CD4-positive, CD25-positive, alpha-beta regulatory T cell (primary cell): ENCODE measurements at regions not wholly inside any gene's neighbourhood (a gene's known extent, or its start where the extent isn't known, plus 50 kb on each side); places are given as distances from the start of the nearest gene placed in this dataset.
"Not testable (repeated sequence)": the region's sequence is repeated elsewhere in the genome, so short reads cannot be mapped to it uniquely, and the experiment has no call there.

Experiments
- ATAC-seq, 2 donors: fragments of 150-1000 bp; cut with Tn5 transposase; one replicate each; pipeline ENCODE4 v1.10.0; 2021; ENCODE audit warnings: low read depth in 2 of 2, moderate number of reproducible peaks in 2 of 2, moderate library complexity in 1 of 2
- DNase-seq, 3 donors: peaks; one replicate each; pipeline versions ENCODE4 v3.0.0 to v3.0.0-alpha.2; 2012 to 2022; ENCODE audit warnings: mixed read lengths in 1 of 3
- H3K27ac ChIP-seq: one replicate; pipeline ENCODE4 v1.7.0; 2013; ENCODE audit warnings: mild to moderate bottlenecking, low read length; ENCODE audit not compliant: insufficient read depth, poor library complexity, severe bottlenecking
- H3K27me3 ChIP-seq: one replicate; pipeline ENCODE4 v1.7.0; 2013; ENCODE audit warnings: low read length; ENCODE audit not compliant: control insufficient read depth, insufficient read depth
- H3K36me3 ChIP-seq: one replicate; pipeline ENCODE4 v1.7.0; 2013; ENCODE audit warnings: mild to moderate bottlenecking, low read length, moderate library complexity; ENCODE audit not compliant: control insufficient read depth, insufficient read depth
- H3K4me1 ChIP-seq: 2 replicates; pipeline ENCODE4 v1.7.0; 2013; ENCODE audit warnings: mild to moderate bottlenecking, low read length; ENCODE audit not compliant: insufficient read depth, control insufficient read depth, poor library complexity, severe bottlenecking
- H3K4me3 ChIP-seq: one replicate; pipeline ENCODE4 v1.7.0; 2013; ENCODE audit warnings: low read depth, mild to moderate bottlenecking, low read length, moderate library complexity
- H3K9me3 ChIP-seq, 2 experiments: 1 replicate in 1 of 2; 2 replicates in 1 of 2; pipeline ENCODE4 v1.7.0; 2013; ENCODE audit warnings: low read length in 2 of 2, mild to moderate bottlenecking in 1 of 2, moderate library complexity in 1 of 2; ENCODE audit not compliant: control insufficient read depth in 2 of 2
- H3K27ac Mint-ChIP-seq, 3 donors: one replicate each; pipeline ENCODE4 v1.8.0; 2020 to 2022; ENCODE audit warnings: mild to moderate bottlenecking in 3 of 3, mixed read lengths in 3 of 3, moderate library complexity in 2 of 3
- H3K27me3 Mint-ChIP-seq: one replicate; pipeline ENCODE4 v1.8.0; 2022; ENCODE audit warnings: mild to moderate bottlenecking, mixed read lengths
- H3K36me3 Mint-ChIP-seq: one replicate; pipeline ENCODE4 v1.8.0; 2020; ENCODE audit warnings: mixed read lengths
- H3K4me1 Mint-ChIP-seq, 4 donors: one replicate each; pipeline ENCODE4 v1.8.0; 2020 to 2022; ENCODE audit warnings: mixed read lengths in 4 of 4, mild to moderate bottlenecking in 1 of 4
- H3K4me3 Mint-ChIP-seq, 4 donors: one replicate each; pipeline ENCODE4 v1.8.0; 2020 to 2022; ENCODE audit warnings: mild to moderate bottlenecking in 4 of 4, mixed read lengths in 4 of 4, moderate library complexity in 3 of 4
- H3K9me3 Mint-ChIP-seq, 7 donors: one replicate each; pipeline ENCODE4 v1.8.0; 2020 to 2022; ENCODE audit warnings: mixed read lengths in 7 of 7, mild to moderate bottlenecking in 3 of 7, moderate library complexity in 2 of 7

DNA sequence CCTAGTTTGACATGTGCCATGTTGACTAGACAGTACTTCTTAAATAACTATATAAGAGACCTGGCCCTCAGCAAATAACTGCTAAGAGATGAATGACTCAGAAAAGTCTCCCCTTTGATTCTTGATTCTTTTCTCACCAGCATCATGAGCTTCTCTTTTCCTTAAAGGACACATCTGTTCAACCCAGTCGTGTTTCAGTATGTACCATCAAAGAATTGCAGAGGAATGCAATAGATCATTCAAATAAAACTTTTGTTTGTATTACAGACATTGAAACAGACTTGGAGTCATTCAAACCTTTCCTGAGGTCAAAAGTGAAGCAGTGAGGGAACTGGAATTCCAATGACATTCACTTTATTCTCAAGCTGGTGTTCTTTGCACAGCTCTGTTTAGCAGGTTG, 598.3 kb upstream of the GHITM start:
- peaks cover 0 to 11% (median 1%) of the 10 kb centered on the region in 7 donors for H3K9me3 Mint-ChIP-seq
- H3K36me3 Mint-ChIP-seq, result no peaks in the 10 kb centered on the region
- no peak overlapping the region for H3K4me3 Mint-ChIP-seq

DNA sequence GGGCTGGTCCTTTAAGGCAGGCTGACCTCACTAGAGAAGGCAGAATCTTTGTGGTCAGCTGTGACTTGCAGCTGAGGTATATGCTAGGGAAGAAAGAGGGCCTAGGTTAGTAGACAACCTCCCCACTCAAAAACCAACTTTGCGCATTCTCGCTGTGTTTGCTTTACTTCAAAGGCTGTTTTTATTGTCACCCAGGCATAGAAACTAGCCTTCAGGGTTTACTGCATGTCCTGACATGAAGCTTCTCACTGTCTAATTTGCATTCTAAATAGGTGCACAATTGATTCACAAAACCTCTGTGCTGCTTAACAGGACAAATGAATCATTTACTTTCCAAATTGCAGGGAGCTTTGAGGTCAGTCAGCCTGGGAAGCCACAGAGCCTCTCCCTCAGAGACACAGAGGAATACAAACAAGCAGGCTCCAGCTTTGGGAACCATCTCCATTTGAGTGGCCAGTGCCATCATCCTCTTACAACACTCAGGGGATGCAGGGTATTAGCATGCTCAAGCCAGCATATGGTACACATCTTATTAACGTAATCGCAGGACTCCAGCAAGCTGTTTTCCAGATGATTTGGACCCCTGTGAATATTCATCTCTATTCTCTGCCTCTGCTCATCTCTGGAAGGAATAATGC, 596.4 kb upstream of the GHITM start:
- Mint-ChIP-seq H3K4me3 (no peak overlapping the region), H3K36me3 (no peaks in the 10 kb centered on the region), H3K9me3 (peaks cover 0 to 8% (median 2%) of the 10 kb centered on the region in 7 donors), H3K4me1 (no peaks in the 10 kb centered on the region), H3K27me3 (no peaks in the 10 kb centered on the region), H3K27ac (no peak overlapping the region)
- H3K27me3 ChIP-seq, result no peaks in the 10 kb centered on the region
- DNase-seq (no peak), ATAC-seq (no peak)
- H3K27ac ChIP-seq, result no peak overlapping the region
- no peak overlapping the region for H3K4me3 ChIP-seq
- H3K36me3 ChIP-seq, result no peaks in the 10 kb centered on the region
- H3K9me3 ChIP-seq, result no peaks in the 10 kb centered on the region
- no peaks in the 10 kb centered on the region for H3K4me1 ChIP-seq

More for the DNA sequence above, 598.3 kb upstream of the GHITM start:
- Mint-ChIP-seq H3K27ac (no peak overlapping the region), H3K27me3 (no peaks in the 10 kb centered on the region), H3K4me1 (no peaks in the 10 kb centered on the region)
- Histone ChIP-seq H3K27me3 (no peaks in the 10 kb centered on the region), H3K36me3 (no peaks in the 10 kb centered on the region), H3K4me1 (no peaks in the 10 kb centered on the region), H3K9me3 (no peaks in the 10 kb centered on the region), H3K4me3 (no peak overlapping the region), H3K27ac (no peak overlapping the region)
- no peak for ATAC-seq
- DNase-seq, result no peak

DNA sequence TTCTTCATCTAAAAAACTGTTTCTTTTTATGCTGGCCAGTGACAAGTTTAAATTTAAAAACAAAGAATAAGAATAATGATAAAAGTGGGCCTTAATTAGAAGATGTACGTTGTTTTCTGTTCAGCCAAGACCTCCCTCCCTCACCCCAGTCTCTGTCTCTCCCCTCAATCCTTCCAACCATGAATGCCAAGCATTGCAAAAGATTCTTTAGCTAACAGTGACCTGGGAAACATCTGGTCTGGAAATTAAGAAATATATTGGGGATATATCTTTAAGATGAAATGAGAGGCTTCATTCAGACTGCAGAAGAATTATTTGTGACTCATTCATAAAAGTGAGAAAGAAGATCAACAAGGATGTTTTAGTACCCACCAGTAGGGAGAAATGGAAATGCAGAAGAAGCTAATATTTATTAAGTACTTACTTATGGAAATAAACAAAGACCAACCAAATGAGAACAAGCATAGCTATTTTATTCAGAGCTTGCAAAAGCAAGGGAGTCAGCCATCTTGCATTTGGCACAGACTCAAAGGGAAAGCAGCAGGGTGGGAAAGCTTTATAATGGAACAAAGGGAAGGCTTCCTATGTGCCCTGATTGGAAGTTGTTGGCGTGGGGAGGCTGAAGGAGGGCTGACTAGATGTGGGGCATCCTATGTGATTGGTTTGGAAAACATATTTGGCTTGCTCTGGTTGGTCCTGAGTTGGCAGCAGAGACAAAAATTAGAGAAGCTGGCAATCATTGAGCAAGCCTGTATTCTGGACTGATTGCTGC, 595.4 kb upstream of the GHITM start:
- Histone ChIP-seq H3K27ac (no peak overlapping the region), H3K36me3 (no peaks in the 10 kb centered on the region), H3K4me1 (no peaks in the 10 kb centered on the region), H3K27me3 (no peaks in the 10 kb centered on the region), H3K9me3 (no peaks in the 10 kb centered on the region), H3K4me3 (no peak overlapping the region)
- H3K36me3 Mint-ChIP-seq, result no peaks in the 10 kb centered on the region
- no peak overlapping the region for H3K27ac Mint-ChIP-seq
- H3K4me1 Mint-ChIP-seq, result no peaks in the 10 kb centered on the region
- no peak overlapping the region for H3K4me3 Mint-ChIP-seq
- no peaks in the 10 kb centered on the region for H3K27me3 Mint-ChIP-seq
- no peak for DNase-seq
- no peak for ATAC-seq
- H3K9me3 Mint-ChIP-seq, result peaks cover 0 to 8% (median 2%) of the 10 kb centered on the region in 7 donors

DNA sequence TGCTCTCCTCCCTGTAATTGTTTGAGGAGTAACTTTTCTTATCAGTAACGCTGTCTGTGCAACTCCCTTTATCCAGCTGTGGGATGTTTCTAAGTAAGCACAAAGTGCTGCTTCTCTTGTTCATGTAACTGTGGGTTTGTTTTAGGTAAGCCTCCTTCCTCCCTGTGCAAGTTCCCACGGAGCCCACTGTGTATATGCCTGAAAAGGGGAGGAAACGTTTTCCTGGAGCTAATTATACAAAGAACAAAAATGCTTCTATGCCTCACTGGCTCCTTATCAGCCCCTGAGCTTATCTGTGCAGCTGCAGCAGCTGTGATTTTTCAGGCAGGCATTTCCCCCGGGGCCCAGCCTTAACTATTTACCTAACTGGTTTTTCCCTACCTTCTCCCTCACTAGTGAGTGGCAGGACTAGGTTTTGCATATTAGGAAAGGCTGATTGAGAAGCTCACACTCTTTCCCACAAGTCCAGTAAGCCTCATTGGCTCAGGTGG, 593.4 kb upstream of the GHITM start:
- H3K27me3 Mint-ChIP-seq, result no peaks in the 10 kb centered on the region
- Histone ChIP-seq H3K9me3 (no peaks in the 10 kb centered on the region), H3K27ac (no peak overlapping the region), H3K36me3 (no peaks in the 10 kb centered on the region), H3K27me3 (no peaks in the 10 kb centered on the region), H3K4me1 (no peaks in the 10 kb centered on the region), H3K4me3 (no peak overlapping the region)
- H3K4me1 Mint-ChIP-seq, result no peaks in the 10 kb centered on the region
- no peak overlapping the region for H3K4me3 Mint-ChIP-seq
- ATAC-seq (no peak), DNase-seq (no peak)
- no peak overlapping the region for H3K27ac Mint-ChIP-seq
- peaks cover 0 to 10% (median 2%) of the 10 kb centered on the region in 7 donors for H3K9me3 Mint-ChIP-seq
- H3K36me3 Mint-ChIP-seq, result no peaks in the 10 kb centered on the region

DNA sequence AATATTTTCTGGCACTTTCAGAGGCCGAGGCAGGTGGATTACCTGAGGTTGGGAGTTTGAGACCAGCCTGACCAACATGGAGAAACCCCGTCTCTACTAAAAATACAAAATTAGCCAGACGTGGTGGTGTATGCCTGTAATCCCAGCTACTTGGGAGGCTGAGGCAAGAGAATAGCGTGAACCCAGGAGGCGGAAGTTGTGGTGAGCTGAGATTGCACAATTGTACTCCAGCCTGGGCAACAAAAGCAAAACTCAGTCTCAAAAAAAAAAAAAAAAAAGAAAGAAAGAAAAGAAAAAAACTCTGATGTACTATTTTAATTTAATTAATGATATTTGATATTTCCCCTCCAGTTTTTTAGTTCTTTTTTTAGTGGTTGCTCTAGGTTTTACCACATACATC, 588.1 kb upstream of the GHITM start:
- not testable (repeated sequence) for H3K36me3 ChIP-seq, H3K27ac Mint-ChIP-seq, H3K9me3 Mint-ChIP-seq, DNase-seq, H3K27me3 ChIP-seq, H3K4me3 Mint-ChIP-seq, H3K4me3 ChIP-seq, H3K27ac ChIP-seq, H3K4me1 ChIP-seq, H3K4me1 Mint-ChIP-seq, H3K27me3 Mint-ChIP-seq, H3K36me3 Mint-ChIP-seq, H3K9me3 ChIP-seq, ATAC-seq

DNA sequence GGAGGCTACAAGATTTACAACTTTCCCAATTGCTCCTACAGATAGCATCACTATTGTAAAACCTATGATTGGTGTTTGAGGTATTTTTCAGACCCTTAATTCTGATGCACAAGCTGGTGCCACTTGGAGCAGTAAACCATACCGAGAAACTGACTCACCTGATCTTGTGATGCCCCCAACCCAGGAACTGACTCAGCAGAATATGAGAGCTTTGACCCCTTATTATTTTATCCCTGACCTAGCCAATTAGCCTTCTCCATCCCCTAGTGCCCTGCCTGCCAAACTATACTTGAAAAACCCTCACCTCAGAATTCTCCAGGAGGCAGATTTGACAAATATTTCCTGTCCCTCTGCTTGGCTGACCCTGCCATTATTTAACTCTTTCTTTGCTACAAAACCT, 585.9 kb upstream of the GHITM start:
- no peak for ATAC-seq
- no peaks in the 10 kb centered on the region for H3K4me1 ChIP-seq
- peaks cover 3 to 10% (median 4%) of the 10 kb centered on the region in 7 donors for H3K9me3 Mint-ChIP-seq
- no peak for DNase-seq
- H3K27me3 ChIP-seq, result no peaks in the 10 kb centered on the region
- no peak overlapping the region for H3K4me3 ChIP-seq
- H3K9me3 ChIP-seq, result no peaks in the 10 kb centered on the region
- H3K36me3 ChIP-seq, result no peaks in the 10 kb centered on the region
- H3K4me1 Mint-ChIP-seq, result no peaks in the 10 kb centered on the region
- H3K4me3 Mint-ChIP-seq, result no peak overlapping the region
- H3K27ac ChIP-seq, result no peak overlapping the region
- no peaks in the 10 kb centered on the region for H3K27me3 Mint-ChIP-seq
- no peak overlapping the region for H3K27ac Mint-ChIP-seq
- no peaks in the 10 kb centered on the region for H3K36me3 Mint-ChIP-seq

DNA sequence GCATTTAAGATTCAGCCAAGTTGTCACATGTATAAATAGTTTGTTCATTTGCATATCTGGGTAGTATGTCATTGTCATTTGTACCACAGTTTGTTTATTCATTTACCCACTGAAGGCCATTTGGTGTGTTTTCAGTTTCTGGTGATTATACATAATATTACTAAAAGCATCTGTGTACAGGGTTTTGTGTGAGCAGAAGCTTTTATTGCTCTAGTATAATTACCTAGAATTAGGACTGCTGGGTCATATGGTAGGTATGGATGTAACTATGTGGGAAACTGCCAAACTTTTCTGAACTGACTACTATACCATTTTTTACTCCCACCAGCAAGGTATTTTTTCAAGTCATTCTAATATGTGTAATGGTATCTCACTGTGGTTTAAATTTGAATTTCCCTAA, 584.0 kb upstream of the GHITM start:
- H3K9me3 ChIP-seq, result no peaks in the 10 kb centered on the region
- DNase-seq, result no peak
- Mint-ChIP-seq H3K9me3 (peaks cover 0 to 12% (median 4%) of the 10 kb centered on the region in 7 donors), H3K27me3 (no peaks in the 10 kb centered on the region), H3K36me3 (no peaks in the 10 kb centered on the region), H3K27ac (no peak overlapping the region), H3K4me3 (no peak overlapping the region), H3K4me1 (no peaks in the 10 kb centered on the region)
- H3K27ac ChIP-seq, result no peak overlapping the region
- H3K27me3 ChIP-seq, result no peaks in the 10 kb centered on the region
- H3K4me3 ChIP-seq, result no peak overlapping the region
- H3K36me3 ChIP-seq, result no peaks in the 10 kb centered on the region
- no peak for ATAC-seq
- H3K4me1 ChIP-seq, result no peaks in the 10 kb centered on the region

DNA sequence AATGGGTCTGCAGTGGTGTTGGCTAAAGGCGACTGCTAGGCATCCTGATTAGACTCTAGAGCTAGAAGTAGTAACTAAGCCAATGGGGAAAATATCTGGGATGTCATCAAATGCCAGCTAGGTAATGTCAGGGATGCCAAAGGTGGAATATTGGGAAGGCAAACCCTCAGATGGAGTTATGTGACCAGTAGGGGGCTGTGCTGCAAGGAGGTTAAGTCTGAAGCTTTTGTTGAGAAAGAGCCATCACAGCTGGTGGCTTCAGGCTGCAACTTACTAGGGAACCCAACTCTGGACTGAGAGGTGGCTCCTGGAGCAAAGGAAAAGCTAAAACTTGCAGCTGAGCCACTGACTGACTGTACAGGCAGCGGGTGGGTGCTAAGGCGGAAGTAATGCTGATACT, 576.9 kb upstream of the GHITM start:
- Mint-ChIP-seq H3K27ac (no peak overlapping the region), H3K9me3 (peaks cover 0 to 13% (median 3%) of the 10 kb centered on the region in 7 donors), H3K27me3 (no peaks in the 10 kb centered on the region), H3K36me3 (no peaks in the 10 kb centered on the region), H3K4me1 (no peaks in the 10 kb centered on the region), H3K4me3 (no peak overlapping the region)
- no peaks in the 10 kb centered on the region for H3K27me3 ChIP-seq
- H3K9me3 ChIP-seq, result no peaks in the 10 kb centered on the region
- no peaks in the 10 kb centered on the region for H3K36me3 ChIP-seq
- no peak overlapping the region for H3K4me3 ChIP-seq
- no peak overlapping the region for H3K27ac ChIP-seq
- ATAC-seq (no peak), DNase-seq (no peak)
- no peaks in the 10 kb centered on the region for H3K4me1 ChIP-seq
